ENCODE measurements at regions not wholly inside any gene's neighbourhood (a gene's known extent, or its start where the extent isn't known, plus 50 kb on each side); places are given as distances from the start of the nearest gene placed in this dataset.

DNA sequence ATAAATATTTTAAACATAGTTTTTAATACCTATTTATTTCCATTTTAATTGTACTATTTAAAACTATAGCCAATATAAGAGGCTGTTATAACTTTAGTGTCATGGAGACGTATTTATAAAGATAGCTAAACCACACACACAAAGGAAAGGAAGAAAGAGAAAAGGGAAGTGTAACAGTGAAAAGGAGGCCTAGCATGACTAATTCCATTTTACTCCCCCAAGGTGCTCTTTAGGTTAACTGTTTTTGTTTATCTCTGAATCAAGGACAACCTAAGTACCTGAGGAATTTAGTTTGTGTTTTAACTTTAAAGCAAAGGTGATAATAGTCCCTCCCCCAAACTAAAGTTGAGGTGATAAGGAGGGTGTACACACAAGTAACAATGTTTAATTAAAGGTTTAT is 1188.9 kb upstream of the C9orf72 start:
- TF ChIP-seq CTCF (IDR thresholded peaks at IDR 0.05) (no peak), POLR2A (IDR thresholded peaks at IDR 0.05; ENCODE audit: low read depth) (no peak), POLR2AphosphoS5 (IDR thresholded peaks at IDR 0.05) (no peak), EP300 (IDR thresholded peaks at IDR 0.05) (no peak)

All from esophagus muscularis mucosa (tissue), 4 donors.